ENCODE measurements at regions not wholly inside any gene's neighbourhood (a gene's known extent, or its start where the extent isn't known, plus 50 kb on each side); places are given as distances from the start of the nearest gene placed in this dataset.

DNA sequence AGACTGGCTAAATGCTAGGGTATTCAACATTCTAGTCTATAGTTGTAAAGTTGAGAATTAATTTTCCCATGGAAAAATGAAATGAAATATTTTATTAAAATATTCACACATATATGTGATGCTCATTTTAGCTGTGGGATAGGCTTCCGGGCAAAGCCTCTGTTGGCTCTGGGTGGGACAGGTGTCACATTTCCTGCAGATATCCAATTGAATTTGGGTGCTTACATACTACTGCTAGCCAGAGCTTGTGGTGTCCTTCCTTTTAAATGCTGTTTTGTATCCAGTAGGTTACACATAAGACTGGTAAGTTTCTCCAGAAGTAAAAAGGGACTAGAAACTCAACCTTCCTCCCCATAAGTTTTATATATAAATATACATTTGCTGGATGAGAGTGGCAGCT is 73.8 kb downstream of the RPRM start:
- no peak for TF ChIP-seq POLR2A (IDR thresholded peaks at IDR 0.05)
- TF ChIP-seq, protein P1, sequence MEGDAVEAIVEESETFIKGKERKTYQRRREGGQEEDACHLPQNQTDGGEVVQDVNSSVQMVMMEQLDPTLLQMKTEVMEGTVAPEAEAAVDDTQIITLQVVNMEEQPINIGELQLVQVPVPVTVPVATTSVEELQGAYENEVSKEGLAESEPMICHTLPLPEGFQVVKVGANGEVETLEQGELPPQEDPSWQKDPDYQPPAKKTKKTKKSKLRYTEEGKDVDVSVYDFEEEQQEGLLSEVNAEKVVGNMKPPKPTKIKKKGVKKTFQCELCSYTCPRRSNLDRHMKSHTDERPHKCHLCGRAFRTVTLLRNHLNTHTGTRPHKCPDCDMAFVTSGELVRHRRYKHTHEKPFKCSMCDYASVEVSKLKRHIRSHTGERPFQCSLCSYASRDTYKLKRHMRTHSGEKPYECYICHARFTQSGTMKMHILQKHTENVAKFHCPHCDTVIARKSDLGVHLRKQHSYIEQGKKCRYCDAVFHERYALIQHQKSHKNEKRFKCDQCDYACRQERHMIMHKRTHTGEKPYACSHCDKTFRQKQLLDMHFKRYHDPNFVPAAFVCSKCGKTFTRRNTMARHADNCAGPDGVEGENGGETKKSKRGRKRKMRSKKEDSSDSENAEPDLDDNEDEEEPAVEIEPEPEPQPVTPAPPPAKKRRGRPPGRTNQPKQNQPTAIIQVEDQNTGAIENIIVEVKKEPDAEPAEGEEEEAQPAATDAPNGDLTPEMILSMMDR (IDR thresholded peaks at IDR 0.05) = no peak

Data from Peyer's patch (tissue), 4 donors.